IPS-NIHi11 (cell line): ENCODE measurements at regions not wholly inside any gene's neighbourhood (a gene's known extent, or its start where the extent isn't known, plus 50 kb on each side); places are given as distances from the start of the nearest gene placed in this dataset.
A peak's percentile ranks its signal among the peaks of the same experiment; 100 is the strongest.

Source experiments
- DNase-seq: peaks from one replicate; pipeline ENCODE4 v3.0.0; 2012; ENCODE audit warnings: mixed read lengths, low spot score

DNA sequence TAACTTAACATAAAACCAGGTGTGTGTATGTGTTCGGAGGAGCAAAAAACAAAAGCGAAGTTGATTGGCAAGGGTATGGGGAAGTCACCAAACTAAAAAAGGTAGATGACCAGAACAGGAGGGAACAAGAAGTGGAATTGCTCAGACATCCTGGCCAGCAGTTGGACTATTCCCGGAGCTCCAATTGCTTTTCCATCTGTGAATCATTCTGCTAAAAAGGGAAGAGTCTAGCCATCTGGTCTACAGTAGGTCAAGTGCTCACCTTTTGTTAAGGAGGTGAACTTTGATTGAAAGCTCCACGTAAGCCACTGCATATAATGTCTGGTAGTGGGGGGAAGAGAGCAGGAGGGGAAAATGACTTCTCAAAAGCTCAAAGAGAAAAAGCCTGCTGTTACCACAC is 50.0 kb upstream of the BET1 start:
- no peak for DNase-seq

DNA sequence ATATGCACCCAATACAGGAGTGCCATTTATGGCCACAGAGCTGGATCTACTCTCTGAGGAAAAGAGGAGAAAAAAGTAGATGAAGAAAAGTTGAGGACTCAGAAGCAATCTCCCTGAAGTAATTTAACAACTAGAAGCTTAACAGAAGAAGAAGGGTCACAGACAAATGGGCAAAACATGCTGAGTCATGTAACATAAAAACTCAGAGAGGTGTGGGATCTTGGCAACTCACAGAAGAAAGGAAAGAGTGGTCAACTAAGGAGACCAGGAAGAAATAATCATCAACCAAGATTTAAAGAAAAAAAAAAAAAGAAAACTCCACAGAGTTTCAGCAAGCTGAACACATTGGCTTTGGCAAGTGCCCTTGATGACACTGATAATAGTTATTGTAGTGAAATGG is 51.8 kb upstream of the BET1 start:
- DNase-seq = no peak

DNA sequence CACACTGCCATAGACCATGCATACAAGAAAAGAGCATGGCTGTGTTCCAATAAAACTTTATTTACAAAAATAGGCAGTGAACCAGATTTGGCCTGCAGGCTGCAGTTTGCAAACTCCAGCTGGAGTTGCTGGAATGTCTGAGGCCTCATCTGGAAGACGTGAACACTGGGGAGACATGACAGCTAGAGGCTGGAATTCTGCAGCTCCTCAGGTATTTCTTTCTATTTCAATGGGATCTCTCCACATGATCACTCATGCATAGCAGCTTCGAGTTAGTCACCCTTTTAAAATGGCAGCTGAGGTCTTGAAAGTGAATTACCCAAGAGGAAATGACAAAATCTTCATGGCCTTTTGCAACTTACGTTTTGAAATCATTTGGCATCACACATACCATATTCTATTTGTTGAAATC is 52.6 kb upstream of the BET1 start:
- DNase-seq = peak; percentile 22

DNA sequence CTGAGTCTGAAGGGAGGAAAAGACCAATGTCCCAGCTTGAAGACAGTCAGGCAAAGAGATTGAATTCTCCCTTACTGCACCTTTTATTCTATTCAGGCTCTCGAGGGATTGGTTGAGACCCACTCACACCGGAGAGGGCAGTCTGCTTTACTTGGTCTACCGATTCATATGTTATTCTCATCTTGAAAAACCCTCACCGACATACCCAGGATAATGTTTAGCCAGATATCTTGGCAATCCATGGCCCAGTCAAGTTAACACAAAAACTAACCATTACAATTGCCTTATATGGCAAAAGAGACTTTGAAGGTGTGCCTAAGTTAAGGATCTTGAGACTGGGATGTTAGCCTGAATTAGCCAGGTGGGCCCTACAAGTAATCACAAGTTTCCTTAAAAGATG is 53.8 kb upstream of the BET1 start:
- no peak for DNase-seq

DNA sequence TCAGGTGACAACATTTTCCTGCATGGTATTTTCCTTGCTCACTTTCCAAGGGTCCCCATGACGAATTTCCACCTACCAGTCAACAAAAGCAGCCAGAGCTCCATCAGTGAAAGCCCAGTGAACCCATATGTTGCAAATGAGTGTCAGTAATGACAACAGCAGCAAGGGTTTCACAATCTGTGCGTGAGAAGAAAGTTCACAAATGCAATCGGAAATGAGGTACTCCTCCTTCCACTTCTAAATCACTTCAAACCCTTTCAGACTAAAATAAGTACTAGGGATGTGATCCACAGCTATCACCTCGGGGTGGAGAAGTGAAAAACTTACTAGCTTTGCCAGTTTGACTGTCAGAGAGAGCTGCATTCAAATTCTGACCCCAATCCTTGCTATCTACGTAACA is 55.6 kb upstream of the BET1 start:
- DNase-seq = no peak

DNA sequence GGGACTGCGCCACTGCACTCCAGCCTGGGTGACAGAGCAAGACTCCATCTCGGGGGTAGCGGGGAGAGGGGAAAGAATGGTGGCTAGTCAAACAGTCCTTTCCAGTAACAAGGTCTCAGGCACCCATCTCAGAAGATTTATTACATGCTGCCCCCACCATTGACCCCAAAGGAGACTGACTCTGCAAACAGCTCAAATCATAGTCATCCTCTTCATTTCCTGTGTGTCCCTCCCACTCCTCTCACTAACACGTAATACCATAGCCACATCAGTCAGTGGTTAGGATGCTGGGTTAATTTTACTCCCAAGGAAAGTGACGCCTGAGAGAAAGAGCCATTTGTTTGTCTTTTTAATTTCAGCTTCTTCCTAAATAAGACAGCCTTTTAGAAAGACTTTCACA is 56.6 kb upstream of the BET1 start:
- DNase-seq = no peak

DNA sequence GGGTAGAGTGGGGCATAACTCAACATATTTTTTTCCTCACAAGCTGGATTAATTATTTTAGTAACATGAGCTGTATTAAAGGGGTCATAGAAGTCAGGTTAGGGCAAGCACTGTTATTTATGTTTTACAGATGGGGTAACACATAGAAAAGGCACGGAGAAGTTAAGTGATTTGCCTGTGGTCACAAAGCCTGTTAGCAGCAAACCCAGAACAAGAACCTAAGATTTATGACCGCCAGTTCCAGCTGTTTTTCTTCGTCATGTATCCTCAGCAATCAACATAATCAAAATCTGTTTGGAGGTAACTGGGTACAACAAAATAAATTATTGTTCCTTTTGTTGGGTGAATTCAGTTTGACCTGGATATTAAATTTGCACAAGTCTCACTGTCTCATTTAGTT is 57.2 kb upstream of the BET1 start:
- no peak for DNase-seq

DNA sequence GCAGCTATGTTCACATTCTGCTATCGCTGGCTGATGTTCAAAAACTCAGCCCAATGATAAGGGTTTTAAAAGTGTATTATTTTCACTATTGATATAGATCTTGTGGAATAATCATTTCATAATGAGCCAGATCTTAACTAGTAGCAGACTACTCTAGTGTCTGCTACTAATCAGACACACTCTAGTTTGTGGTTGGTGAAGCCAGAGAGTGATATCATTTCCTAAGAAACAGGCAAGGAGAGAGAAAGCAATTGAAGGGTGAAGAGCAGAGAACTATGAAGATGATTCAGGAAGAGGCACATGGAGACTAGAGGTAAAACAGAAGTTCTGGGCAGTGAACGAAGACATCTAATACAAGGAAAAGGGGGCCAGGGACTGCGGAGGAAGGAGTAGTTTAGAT is 58.2 kb upstream of the BET1 start:
- DNase-seq = no peak

DNA sequence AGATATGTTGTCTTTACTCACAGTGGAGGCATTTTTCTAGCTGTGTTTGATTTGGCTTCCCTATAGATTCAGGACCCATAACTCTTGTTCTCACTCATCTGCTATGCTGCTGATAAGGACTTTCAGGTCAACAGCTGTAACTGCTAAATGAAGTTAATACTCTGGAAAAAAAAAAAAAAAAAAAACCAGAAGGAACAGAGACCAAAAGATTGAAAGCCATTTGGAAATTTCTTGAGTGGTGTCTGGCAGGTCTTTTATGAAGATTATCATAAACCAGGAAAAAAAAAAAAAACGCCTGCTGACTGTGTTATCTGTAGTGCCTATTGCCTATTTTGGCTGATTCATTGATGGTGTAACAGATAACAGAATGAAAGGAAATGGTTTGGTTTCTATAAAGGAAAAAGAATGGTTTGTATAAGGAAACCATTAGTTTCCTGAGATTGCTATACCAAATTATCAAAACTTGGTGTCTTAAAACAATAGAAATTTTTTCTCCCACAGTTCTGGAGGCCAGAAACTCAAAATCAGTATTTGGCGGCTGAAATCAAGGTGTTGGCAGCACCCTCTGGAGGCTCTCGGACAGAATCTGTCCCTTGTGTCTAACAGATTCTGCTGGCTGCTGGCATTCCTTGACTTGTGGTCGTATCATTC is 60.5 kb upstream of the BET1 start:
- DNase-seq = no peak

DNA sequence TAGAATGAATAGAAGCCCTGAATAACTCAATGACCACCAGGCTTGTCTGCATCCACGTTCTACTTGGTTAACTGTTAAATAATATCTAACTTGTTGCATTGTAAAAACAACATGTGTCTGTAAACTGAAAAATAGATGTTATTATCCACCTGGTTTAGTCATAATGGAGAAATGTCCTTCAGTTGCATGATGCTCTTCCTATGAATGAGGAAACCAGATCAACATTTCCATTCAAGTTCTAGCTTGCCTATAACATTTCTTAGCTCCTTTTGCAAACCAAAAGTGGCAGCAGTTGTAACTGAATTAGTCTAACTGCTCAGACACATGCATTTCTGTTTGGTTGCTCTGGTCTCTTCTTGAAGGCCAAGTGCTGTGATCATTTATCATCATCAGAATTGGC is 62.9 kb upstream of the BET1 start:
- DNase-seq = no peak

DNA sequence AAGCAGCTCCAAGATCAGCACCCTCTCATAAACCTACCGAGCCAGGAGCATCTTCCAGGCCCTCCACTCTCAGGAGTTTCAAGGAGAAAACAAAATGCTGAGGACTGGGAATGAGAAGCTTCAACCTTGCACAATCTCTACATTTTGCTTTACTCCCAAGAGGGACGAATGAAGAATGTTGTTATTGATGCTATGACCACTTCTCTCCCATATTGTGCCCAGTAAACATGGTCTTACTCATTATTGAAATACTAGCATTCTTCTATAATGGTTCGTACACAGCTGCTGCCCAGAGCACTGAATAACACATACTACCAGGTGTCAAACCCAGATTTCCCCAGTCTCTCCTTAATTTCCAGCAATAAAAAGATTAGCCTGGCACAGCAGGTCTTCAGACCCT is 63.4 kb upstream of the BET1 start:
- DNase-seq = no peak

DNA sequence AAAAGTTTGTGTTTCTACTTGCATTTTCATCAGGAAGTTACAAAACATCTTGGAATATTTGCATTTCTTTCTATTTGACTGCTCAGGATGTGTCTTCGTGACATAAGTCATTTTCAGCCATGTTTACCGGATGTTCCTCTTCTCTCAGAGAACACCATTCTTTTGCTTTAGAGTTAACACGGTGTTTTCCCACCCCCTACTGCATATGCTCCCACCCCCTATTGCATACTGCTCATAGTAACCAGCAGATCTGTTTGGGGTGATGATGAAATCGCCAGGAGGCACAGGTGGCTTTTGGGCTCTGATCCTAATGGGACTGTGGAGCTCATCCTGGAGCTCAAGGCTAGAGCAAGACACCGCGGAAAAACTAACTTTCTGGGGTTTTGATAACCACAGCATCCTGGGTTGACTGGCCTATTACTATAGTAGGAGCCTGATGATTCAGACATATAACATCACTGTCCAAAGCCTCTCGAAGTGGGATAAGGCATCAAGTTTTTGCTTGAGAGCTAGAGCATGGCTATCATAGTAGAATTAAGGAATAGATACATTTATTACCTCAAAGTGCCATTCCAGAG is 65.1 kb upstream of the BET1 start:
- DNase-seq = no peak

DNA sequence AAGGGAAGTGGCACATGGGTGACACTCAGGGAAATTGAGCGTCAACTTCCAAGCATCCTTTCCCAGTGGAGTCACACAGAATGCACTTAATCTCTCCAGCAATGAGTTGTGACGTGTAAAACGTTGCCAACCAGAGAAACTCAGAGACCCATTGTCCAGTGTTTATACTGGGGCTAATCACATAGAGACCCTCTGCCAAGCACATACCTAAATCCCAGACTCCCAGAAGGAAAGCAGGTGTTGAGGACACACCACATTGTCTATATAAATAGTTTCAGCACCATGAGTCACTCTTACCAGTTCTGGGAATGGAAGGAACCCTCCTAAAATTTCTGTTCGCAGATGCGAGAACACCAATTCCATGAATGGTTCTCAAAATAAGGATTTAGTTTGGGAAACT is 76.4 kb upstream of the BET1 start:
- no peak for DNase-seq

DNA sequence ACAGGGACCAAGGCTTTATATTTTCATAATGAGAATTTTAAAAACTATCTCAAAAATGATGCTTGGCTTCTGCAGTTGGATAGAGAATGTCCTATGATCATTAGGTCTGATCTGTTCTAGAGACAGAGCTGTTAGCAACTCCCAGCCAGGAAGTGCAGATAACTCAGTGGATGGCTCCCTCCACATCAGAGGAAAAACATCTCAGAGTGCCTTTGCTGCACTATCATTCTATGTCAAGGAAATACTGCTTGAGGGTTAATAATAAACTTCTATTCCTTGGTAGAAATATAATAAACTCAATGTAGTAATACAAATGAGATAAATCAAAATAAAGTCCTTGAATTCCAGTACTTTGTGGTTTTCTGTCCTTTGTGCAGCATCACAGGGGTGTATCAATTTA is 78.0 kb upstream of the BET1 start:
- DNase-seq = no peak

DNA sequence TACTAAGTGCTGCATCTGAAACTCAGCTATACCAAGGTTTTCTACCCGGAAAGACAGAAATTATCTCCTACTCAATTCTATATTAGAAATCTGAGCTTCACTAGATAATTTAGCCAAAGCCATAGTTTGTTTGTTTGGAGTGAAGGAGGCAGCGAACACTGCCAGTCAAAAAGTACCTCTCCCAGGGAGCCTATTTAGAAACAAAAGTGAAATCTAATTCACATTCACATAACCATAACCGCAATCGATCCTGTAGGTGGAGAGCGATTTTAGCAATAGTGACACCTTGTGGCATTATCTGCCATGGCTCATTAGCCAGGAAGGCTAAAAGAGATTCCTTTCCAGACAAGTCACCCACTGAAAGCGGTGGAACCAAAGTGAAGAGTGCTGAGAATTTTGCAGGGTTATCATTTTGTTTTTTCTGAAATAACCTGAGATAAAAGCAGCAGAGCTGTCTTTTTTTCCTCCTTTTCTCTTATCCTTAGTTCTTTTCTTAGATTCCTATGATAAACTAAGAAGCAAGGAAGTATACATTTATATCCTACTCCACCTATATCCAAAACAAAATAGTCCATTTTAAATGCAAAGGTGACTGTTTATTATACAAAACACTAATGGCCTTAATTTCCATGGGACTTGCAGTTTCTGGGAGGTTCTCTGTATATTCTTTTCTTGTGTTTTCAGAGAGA is 83.7 kb upstream of the BET1 start:
- peak; percentile 72 for DNase-seq

DNA sequence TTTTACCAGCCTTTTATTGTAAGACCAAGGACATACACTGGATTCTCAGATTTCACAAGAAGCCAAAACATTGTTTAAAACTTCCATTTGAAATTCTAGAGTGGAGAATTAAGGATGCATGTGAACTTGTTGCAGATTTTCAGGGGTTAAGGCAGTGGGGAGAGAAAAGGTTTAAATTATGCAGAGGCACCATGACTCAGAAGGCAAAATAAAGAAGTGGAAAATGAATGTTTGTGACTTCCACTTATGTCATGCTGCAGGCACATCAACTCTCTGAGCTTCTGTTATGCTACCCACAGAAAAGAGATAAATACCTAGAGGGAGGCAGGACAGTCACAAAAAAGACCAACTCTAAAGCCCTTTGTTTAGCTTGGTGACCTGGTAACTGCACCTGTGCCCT is 84.4 kb upstream of the BET1 start:
- no peak for DNase-seq

DNA sequence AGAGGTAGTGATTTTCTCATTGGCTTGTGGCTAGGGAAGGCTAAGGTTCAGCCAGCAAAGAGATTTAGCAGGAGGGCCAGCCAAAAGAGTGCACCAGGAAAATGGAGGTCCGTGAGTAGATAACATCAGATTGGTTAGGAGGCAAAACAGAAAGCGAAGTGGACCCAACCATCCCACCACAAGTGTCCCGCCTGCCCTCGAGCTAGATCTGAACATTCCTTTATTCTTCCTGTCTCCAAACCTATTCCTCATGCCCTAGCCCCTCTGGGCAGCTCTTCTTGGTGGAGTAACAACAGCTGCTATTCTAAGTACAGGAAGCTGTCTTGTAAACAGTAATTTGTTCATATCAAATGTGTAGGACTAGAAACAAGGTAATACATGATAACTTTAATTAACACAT is 85.7 kb upstream of the BET1 start:
- no peak for DNase-seq

DNA sequence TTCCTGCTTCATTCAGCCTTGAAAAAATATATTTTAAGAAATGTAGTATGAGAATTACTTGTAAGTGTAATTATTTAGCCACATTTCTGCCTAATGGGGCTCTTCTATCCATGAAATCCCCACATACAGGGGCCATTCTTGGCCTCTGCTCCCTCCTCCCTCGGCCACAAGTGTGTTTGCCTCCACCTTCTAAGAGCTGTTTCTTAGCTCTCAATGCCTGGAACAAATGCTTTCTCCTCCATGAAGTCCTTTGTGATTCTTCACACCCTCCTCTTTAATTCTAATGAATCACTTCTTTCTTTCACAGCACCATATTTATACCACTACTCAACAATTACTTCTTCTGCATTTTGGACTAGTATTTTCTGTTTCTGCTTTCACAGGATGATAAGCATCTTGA is 88.8 kb upstream of the BET1 start:
- DNase-seq = no peak

DNA sequence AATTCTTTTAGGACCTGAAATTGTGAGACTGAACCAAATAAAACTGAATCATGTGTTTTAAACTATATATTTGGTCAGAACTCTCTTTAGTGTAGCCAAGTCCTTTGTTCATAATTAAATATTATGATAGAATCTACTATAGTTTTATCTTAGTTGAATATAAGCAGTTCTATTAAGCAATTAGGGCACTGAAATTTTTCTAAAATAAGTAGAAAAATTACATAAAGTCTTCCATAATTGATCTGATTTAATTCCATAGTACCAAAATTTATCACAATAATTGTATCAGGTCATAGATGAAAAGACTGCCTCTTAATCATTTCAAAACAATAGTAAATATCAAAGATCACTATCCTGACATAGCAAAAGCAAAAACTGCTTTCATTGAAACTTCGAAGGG is 90.1 kb upstream of the BET1 start:
- DNase-seq = no peak

DNA sequence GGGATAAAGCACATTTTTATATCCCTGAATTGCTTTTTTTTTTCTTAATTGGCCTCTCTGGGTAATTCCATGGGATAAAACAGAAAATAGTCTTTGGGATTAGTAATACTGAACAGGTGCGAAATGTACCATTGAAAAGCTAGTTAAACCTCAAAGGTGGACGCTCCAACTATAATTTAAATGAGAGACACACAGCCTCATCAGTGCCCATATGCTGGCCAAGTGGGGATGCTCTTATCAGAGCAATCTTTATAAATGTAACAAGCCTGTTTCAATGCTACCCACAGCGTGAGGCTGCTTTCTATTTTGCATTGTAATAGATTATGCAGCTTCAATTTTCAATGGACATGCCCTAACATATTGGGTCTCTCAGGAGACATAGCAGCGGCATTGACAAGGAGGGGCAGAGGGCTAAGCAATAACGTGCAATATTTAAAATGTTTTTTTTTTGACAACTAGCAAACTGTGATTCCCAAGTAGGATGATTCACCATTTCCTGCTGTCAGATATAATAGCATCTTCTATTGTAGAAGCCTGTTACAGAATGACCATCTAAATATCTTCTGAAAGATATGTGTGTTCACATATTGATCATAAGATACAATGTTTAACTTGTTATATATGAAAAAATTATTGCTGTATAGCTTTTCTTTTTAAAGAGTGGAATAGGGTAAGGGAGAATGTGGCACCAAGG is 91.3 kb upstream of the BET1 start:
- no peak for DNase-seq

DNA sequence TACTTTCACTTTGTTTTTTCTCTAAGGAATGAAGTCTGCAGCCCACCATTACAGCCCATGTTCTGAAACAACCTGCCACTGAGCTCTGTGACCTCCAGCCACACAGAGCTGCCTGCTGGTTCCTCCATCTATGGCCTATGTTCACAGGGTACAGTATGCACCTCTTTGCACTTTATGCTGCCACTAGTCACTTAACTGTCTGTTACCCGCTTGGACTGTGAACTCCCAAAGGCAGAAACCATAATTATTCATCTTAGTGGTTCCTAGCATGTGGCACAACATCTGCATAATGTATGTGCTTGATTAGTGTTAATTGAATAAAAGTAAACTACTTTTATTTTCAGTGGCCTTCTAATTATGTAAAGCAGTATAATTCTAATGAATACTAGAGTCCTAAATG is 95.5 kb upstream of the BET1 start:
- DNase-seq = no peak

DNA sequence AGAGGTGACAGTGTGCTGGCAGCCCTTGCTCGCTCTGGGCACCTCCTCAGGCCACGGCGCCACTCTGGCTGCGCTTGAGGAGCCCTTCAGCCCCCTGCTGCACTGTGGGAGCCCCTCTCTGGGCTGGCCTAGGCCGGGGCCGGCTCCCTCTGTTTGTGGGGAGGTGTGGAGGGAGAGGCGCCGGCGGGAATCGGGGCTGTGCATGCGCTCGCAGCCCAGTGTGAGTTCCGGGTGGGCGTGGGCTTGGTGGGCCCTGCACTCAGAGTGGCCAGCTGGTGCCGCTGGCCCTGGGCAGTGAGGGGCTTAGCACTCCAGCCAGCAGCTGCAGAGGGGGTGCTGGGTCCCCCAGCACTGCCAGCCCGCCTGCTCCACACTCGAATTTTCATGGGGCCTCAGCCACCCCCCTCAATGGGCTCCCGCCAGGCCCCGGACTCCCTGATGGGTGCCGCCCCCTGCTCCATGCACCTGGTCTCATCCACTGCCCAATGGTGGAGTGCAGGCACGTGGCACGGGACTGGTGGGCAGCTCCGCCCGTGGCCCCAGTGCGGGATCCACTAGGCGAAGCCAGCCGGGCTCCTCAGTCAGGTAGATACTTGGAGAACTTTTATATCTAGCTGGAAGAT is 96.7 kb upstream of the BET1 start:
- DNase-seq = no peak

DNA sequence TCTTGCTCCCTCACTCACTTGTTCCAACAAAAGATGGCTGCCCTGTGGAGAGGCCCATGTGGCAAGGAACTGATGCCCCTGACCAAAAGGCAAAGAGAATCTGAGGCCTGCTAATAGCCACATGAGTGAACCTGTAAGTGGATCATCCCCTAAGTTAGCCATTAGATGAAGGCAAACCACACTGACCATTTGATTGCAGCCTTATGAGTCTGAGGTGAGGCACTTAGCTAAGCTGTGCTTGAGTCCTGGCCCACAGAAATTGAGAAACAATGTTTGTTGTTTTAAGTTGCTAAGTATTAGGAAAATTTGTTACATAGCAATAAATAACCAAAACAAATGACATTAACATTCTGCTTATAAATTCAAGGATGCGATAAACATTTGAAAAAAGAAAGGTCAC is 100.1 kb upstream of the BET1 start:
- DNase-seq = no peak
